Suppressor macrophage treated with lipopolysaccharide for 4 hours (primary cell): ENCODE measurements at regions not wholly inside any gene's neighbourhood (a gene's known extent, or its start where the extent isn't known, plus 50 kb on each side); places are given as distances from the start of the nearest gene placed in this dataset.
A peak's percentile ranks its signal among the peaks of the same experiment; 100 is the strongest.
"Not testable (repeated sequence)": the region's sequence is repeated elsewhere in the genome, so short reads cannot be mapped to it uniquely, and the experiment has no call there.

ENCODE experiments used
- DNase-seq: peaks from one replicate; pipeline ENCODE4 v3.0.0-alpha.2; 2020

DNA sequence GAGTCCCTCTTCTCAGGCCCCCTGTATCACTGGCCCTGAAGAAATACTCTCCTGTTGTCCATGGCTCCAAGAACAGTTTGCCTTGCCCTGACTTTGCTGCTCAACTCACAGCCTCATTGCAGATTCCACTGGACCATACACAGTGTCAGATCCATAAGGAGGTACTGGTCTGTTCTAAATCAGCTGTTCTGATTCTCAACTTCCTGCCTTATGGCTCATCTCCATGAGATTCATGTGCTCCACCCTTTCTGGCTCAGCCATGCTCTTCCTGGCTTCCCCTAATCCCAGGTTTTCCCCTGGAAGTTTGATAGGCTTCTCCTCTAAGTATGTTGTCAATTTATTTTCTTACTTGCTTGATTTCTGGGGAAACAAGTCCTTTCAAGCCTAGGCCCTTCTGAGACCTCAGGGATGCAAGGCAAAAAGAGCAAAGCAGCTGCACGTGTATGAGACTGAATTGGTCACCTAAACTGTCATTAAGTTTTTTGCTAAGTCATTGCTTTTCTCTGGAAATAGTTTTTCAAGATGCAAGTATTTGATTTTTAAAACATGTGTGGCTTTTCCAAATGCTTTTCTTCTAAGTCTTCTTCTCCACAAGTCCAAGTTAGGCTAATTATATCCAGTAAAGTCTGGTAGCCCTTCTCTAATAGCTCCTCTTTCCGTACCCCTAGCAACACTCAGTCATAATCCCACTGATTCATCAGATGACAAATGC, 1288.5 kb downstream of the RPIA start:
- DNase-seq = not testable (repeated sequence)

GRCh38 chr2:89982246-89982645, 1290.8 kb downstream of the RPIA start:
- not testable (repeated sequence) for DNase-seq

DNA sequence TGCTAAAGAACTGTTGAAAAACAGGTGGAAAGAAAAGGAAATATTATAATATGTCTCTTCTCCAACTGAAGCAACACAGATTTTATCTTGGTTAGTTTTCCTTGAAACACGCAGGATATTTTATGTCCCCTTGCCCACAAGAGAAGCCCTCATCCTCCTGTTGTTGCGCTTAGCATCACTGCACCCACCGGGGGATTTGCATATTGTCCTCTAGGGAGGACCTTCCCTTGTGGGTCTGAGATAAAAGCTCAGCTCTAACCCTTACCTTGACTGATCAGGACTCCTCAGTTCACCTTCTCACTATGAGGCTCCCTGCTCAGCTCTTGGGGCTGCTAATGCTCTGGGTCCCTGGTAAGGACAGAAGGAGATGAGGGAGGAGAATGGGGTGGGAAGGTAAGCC, 1294.2 kb downstream of the RPIA start:
- not testable (repeated sequence) for DNase-seq

DNA sequence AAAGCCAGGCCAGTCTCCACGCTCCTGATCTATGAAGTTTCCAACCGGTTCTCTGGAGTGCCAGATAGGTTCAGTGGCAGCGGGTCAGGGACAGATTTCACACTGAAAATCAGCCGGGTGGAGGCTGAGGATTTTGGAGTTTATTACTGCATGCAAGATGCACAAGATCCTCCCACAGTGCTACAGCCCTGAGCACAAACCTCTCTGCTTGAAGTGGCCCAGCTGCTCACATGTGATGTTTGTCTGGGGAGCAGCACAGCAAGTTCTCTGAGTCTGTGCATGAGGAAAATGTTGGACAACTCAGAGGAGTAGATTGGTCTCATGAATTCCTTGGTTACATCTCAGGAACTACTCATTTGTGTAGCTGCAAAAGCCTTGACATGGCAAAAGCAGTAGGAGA, 1295.1 kb downstream of the RPIA start:
- not testable (repeated sequence) for DNase-seq

- DNase-seq = not testable (repeated sequence)
Measured at GRCh38 chr2:89996779-89997178, 1305.3 kb downstream of the RPIA start.

- DNase-seq = not testable (repeated sequence)
Measured at GRCh38 chr2:90004553-90004952, 1313.1 kb downstream of the RPIA start.

- DNase-seq = not testable (repeated sequence)
Measured at GRCh38 chr2:90010442-90011100, 1319.1 kb downstream of the RPIA start.

GRCh38 chr2:90011101-90011443, 1319.6 kb downstream of the RPIA start:
- not testable (repeated sequence) for DNase-seq

GRCh38 chr2:90019908-90020307, 1328.4 kb downstream of the RPIA start:
- DNase-seq = not testable (repeated sequence)

- not testable (repeated sequence) for DNase-seq
Measured at GRCh38 chr2:90021234-90021633, 1329.8 kb downstream of the RPIA start.

GRCh38 chr2:90027231-90027643, 1335.8 kb downstream of the RPIA start:
- DNase-seq = not testable (repeated sequence)

DNA sequence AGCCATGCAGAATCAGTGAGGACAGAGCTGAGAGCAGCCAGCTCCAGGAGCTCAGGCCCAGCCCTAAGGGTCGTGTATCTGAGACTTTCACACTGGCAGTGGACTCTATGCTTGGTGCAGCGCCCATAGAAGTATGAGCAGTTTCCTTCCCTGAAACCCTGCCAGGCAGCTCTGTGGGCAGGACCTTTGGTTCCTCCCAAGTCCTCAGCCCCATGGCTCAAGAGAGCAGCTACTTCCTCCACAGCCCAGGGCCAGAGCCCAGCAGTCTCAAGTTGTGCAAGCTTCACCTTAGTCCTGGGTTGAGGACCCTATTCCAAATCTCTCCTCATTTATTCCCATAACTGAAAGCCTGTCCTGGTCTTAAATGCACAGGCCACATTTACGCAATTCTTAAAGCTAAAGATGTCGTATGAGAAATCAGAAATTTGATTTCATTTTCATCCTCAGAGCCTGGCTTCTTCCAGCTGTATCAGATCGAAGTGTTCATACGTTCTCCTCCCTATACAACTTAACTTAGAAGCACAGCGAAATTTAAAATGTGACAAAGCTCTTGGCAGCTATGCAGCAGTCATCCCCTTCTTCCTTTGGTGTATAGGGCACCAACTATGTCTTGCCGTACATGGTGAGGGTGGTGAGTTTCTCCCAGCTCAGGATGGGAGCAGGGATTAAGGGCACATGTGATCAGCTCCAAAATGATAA, 1337.1 kb downstream of the RPIA start:
- peak; percentile 29 for DNase-seq

GRCh38 chr2:90029080-90029428, 1337.6 kb downstream of the RPIA start:
- not testable (repeated sequence) for DNase-seq

GRCh38 chr2:90032269-90032668, 1340.8 kb downstream of the RPIA start:
- DNase-seq = peak; percentile 14

DNA sequence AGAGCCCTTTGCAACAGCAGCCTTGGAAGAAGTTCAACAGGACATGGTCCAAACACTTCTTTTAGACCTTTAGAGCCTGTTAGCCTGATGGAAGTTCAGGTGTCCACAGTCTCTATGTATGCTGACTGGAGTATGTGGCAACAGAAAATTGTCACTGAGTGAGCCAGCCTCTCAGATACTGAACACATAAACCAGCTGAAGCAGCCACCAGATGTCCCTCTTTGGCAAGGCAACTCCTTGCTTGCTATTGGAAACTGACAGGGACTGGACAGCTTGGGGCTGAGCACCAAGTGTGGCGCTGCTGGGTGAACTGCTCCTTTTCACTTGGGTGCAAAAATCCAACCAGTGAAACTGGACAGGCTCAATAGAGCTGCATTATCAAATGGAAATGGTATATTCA, 1344.9 kb downstream of the RPIA start:
- DNase-seq = not testable (repeated sequence)

DNA sequence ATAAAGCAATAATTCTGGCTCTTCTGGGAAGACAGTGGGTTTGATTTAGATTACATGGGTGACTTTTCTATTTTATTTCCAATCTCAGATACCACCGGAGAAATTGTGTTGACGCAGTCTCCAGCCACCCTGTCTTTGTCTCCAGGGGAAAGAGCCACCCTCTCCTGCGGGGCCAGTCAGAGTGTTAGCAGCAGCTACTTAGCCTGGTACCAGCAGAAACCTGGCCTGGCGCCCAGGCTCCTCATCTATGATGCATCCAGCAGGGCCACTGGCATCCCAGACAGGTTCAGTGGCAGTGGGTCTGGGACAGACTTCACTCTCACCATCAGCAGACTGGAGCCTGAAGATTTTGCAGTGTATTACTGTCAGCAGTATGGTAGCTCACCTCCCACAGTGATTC, 1347.6 kb downstream of the RPIA start:
- not testable (repeated sequence) for DNase-seq

DNA sequence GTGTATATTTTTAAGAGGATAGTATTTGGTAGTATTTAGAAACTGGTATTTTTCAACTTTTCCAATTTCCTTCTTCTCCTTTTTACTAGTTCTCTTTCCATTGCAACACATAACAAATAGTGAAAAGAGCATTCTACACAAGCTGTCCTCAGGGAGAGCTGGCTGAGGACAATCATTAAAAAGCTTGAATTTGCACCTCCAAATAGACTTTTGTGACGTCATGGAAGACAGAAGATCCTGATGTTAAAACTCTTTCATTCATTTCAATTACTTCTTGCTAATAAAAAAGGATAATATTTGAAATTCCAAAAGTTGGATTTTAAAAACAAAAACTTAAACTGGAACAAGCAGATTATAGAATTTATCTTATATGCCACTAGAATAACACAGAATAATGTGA, 1356.3 kb downstream of the RPIA start:
- not testable (repeated sequence) for DNase-seq

- DNase-seq = not testable (repeated sequence)
Measured at GRCh38 chr2:90052113-90052631, 1360.7 kb downstream of the RPIA start.

GRCh38 chr2:90069290-90069894, 1377.9 kb downstream of the RPIA start:
- peak; percentile 57 for DNase-seq

- DNase-seq = no peak
Measured at GRCh38 chr2:90076311-90076710, 1384.8 kb downstream of the RPIA start.

DNA sequence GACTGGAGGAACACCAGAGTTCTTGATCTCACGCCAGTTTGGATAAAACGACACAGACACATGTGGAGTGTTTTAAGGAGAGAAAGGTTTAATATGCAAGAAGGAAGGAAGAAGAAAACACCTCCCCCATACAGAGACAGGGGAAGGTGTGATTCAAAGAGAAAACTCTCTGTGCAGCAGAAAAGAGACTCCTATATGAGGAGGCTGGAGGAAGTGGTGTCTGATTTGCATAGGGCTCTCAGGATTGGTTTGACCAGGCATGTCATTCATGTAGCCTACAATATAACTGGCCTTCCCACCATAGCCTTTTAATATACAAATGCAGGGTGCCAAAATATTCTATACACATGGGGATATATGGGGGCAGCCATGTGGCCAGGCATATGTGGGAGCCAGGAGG, 1386.5 kb downstream of the RPIA start:
- DNase-seq = no peak

DNA sequence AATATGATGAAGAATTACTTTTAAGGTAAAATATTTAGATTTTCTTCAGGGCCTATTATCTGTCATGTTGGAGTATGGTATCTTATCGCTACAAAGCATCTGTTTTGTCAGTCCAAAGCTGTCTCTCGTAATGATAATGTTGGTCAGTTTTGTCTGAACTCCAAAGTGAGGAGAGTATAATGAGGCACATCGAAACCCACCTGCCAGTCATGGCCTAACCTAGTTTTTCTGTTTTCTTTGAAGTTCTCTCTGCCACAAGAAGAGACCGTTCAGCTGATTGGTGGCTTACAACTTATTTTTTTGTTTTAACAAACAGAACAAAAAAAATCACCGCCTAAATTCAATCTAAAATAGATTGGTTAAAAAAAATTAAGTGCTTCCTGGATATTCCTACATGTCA, 1387.9 kb downstream of the RPIA start:
- DNase-seq = no peak

- DNase-seq = not testable (repeated sequence)
Measured at GRCh38 chr2:90087792-90088191, 1396.3 kb downstream of the RPIA start.
